HG02852 (cell line): ENCODE measurements at regions not wholly inside any gene's neighbourhood (a gene's known extent, or its start where the extent isn't known, plus 50 kb on each side); places are given as distances from the start of the nearest gene placed in this dataset.

ENCODE experiments used
- ATAC-seq: cut with Tn5 transposase; IDR thresholded peaks from one replicate; pipeline ENCODE4 v1.9.1; 2021; ENCODE audit warnings: mild to moderate bottlenecking, moderate library complexity; ENCODE audit not compliant: unreplicated experiment

DNA sequence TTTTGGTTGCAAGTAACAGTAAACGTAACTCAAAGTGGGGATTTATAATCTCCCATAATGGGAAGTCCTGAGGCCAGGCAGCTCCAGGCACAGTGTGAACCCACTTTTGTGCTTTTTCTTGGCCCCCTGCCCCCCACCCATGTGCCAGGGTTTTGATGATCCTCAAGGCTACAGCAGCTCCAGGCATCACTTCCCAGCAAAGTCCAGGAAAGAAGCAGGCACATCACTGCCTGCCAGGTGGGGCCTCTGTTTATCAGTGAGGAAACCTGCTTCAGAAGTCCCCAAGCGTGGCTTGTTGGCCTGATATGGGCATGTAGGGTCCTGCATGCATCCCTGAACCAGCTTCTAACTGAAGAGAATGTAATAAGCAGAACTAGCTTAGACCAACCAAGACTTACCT is 299.2 kb upstream of the SKOR2 start:
- ATAC-seq, result no peak

DNA sequence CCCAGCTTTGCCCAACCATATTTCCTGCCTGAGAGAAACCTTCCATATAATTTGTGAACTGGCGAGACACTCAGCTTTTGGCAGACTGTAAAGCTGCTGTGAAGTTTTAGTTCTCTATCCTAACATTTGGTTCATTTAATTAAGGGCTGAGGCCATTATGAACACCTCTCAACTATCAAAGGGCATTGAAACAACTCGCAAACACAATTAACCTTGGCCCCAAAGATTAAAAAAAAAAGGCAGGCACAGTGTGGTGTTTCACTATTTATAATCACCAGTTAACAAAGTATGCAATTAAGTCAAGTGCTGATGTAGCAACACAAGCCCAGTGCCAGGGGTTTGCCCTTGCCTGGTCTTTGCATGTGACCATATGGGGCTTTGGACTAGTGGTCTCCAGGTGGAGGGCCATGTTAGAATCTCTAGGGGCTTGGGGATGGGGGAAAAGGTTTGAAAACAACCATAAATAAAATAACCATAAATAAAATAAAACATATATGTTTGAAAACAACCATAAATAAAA is 297.6 kb upstream of the SKOR2 start:
- no peak for ATAC-seq

DNA sequence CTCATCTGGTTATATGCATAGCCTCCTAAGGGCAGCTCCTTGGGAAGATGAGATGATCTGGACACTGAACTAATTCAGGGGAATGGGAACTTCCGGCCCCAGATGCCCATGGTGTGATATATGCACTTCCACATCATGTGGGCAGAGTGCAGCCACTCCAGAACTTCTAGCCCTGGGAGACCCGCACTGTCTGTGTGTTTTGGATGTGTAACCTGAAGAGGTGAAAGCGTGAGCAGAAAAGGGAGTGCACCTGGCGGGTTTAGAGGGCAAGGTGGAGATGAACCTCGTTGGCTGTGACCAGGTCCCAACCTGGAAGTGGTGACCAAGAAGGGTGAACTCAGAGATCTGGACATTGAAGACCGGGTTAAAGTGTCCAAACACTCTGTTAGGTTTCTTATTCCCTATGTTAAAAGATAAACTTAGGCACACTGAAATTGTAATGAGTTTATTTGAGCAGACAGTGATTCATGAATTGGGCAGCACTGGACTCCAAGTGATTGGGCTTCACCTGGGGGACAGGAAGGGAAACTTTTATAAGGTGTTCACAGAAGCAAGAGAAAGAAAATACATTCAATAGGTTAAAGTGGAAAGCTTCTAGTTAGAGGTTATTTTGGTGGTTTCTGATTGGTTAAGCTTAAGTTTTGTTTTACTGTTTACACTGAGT is 296.2 kb upstream of the SKOR2 start:
- no peak for ATAC-seq

DNA sequence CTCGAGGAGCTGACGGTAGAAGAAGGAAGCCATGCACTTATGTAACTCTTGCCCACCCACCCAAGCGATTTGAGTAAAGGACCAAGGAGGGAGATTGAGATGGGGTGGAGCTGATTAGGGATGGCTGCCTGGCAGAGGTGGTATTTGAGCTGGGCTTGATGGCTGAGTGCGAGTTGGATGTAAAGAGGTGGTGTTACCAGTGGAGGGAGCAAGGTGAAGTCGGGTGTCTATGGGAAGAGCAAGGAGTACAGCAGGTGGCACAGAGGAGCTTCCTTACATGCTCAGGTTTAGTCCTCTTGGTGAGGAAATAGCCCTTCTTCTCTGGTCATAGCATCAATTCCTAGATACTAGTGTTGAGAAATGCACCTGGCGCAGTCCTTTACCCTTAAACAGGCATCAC is 294.2 kb upstream of the SKOR2 start:
- no peak for ATAC-seq

DNA sequence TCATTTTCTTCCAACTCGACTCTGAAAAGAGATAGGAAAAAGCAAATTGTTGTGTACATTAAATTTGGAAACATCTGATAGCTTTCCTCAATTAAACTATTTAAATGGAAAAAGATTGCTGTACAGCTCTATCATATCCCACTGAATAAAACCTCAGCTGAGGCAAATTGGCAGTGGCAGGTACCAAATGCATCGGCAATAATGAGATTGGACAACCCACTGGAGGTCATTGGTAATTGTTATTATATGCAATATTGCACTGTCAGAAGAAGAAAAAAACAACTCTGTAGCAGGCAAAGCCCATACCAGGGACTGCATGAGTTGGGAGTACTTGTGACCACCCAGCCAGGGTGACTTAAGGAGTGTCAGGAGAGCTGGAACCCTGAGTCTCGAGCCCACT is 291.6 kb upstream of the SKOR2 start:
- ATAC-seq, result no peak

DNA sequence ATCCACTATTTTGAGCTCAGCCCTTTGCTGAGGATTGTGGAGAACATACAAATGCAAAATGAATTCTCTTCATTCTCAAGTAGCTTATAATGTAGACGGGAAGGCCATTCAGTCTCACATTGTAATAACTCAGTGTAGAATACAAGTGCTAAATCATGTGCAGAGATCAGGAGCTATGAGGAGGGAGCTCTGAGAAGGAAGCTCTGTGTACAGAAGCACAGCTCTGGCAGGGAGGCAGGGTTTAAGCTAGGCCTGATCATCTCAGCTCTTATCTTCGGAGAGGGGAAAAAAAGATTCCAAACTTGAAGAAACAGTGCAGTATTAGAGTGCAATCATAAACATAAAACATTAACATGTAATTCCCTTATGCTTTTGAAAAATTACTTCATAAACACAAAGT is 291.1 kb upstream of the SKOR2 start:
- ATAC-seq, result no peak

DNA sequence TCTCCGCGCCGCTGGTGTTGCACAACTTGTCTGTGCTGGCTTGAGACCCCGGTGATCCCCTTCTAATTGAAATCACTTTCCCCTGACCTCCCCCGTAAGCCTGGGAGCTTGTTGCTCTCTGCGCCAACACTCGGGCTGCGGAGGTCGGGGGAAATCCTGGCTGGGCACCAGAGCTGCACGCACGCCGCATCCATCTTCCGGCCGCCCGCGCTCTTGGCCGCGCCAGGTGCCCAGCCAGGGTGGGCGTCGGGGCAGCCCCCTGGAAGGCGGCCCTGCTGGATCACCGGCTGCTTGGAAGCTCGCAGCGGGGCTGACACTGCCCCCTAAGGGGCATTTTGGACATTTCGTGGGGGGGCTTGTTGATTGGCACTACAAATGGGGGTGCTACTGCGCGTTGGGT is 280.3 kb upstream of the SKOR2 start:
- no peak for ATAC-seq

DNA sequence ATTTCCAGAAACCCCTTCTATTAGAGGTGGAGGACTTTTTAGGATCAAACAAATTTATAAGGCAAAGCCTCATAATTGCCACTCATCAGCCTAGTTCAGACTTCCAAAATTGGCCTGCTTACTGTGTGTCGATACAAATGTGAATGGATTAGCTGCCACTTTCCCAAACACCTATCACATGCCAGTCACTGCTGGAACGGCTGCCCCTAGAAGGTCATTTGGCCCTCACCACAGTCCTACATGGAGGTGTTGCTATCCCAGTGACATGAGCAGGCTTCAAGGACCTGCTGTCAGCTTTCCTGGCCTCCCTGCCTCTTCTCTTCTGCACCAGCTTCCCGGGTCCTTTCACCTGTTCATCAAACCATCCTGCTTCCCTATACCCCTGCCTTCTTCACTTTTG is 279.2 kb upstream of the SKOR2 start:
- no peak for ATAC-seq

DNA sequence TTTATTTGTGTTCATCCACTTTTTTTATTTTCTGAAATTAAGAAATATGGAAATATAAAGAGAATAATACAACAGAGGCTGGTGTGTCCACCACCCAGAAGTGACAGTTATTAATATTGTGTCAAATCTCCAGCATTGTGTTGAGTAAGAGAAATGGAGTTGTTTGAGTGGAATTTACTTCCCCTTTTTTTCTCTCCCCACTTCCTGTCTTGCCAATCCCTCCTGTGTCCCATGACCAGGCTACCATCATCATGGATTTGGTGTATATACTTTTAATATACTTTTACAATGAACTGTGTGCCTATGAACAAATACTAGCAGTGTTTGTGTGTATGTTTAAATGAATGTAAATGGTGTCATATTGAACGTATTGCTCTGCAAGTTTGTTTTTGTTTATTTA is 276.9 kb upstream of the SKOR2 start:
- ATAC-seq, result no peak

DNA sequence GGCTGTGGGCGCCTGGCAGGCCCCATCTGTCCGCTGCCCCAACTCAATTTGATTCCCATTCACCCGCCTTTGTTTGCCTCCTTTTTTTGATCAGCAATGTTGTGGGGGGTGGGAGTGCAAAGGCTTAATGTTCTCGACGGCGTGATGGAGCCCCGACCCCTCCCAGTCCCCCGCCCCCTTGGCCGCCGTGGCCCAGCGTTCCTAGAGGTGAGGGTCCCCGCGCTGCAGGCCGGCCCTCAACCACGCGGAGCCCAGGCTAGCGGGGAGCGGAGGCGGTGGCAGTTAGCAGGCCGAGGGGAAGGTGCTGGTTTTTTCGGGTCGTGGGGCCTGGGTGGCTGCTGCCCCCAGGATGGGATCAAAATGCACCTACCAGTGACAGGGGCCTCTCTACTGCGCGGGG is 274.7 kb upstream of the SKOR2 start:
- ATAC-seq, result no peak

DNA sequence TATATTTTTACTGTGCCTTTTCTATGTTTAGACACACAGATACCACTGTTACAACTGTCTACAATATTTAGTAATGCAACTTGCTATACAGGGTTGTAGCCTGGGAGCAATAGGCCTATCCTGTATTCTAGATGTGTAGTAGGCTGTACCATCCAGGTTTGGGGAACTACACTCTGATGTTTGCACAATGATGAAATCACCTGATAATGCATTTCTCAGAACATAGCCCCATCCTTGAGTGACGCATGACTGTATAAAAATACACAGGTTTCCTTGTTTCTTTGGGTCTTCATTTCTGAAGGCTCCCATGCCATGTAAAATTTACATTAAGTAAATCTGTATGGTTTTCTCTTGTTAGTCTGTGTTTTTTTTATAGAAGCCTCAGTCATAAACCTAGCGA is 270.9 kb upstream of the SKOR2 start:
- ATAC-seq, result no peak

DNA sequence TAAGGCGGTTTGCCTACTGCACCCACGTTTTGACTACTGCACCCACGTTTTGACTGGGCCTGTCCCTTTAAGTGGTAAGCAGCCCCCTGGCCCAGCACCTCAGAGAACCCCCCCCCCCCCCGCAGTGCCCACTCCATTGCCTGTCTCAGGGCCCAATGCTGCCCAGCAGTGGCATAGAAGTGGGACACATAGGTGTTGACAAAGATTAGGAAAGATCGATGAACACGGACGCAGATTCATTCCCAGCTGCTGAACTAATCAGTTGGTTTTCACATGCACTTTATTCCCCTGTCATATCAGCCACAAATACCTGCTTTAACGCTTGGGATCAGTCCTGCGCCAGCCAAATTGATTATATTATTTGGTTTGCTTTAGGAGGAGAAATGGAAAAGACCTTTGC is 268.8 kb upstream of the SKOR2 start:
- no peak for ATAC-seq

DNA sequence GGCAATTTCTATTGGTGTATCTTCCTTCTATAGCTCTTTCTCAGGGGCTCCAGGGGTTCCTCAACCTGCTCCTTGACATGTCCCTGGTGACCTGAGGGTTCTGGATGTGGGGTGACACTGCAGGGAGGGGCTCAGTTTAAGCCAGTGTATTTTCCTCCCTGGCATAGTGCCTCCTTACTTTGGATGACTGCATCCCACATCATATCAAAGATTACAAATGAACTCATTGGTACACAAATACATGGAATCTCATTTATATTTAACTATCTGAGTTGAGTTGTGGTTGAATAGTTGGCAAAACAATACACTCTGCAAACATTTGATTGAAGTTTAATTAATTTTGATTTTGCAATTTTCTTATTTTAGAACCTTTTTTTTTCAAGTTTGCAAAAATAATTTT is 268.2 kb upstream of the SKOR2 start:
- no peak for ATAC-seq

DNA sequence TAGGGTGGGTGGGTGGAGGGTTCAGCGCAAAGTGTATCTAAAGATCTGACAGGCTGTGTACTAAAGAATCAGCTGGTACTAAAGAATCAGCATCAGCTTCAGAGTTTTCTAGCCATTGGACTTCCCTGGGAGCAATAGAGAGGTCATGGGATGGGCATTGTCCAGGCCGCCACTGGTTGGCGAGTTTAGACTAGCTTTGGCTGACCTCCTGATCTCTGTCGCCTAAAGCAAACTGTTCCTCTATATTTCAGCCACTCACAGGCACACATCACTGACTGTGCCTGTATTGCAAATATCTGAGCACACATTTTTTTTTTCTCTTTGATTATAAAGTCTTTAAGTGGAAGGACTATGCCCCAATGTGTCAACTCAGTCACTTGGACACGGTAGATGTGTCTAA is 267.8 kb upstream of the SKOR2 start:
- ATAC-seq, result no peak

DNA sequence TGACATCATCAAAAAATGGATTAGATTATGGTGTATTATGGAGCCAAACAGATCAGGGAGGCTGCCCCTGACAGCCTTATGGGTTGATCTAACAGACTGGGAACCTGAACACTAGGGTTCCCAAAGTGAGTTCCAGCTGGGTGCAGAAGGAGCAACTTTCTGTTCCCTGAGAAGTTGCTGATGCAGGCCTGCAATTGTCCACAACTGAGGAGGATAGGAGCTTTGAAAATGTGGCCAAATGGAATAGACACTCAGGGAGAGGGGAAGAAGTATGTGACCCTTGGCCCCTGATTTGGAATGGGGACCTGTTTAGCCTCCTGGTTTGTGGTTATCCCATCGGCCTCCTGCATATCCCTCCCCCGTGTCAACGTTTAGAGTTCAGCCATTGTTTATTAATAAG is 262.2 kb upstream of the SKOR2 start:
- no peak for ATAC-seq

DNA sequence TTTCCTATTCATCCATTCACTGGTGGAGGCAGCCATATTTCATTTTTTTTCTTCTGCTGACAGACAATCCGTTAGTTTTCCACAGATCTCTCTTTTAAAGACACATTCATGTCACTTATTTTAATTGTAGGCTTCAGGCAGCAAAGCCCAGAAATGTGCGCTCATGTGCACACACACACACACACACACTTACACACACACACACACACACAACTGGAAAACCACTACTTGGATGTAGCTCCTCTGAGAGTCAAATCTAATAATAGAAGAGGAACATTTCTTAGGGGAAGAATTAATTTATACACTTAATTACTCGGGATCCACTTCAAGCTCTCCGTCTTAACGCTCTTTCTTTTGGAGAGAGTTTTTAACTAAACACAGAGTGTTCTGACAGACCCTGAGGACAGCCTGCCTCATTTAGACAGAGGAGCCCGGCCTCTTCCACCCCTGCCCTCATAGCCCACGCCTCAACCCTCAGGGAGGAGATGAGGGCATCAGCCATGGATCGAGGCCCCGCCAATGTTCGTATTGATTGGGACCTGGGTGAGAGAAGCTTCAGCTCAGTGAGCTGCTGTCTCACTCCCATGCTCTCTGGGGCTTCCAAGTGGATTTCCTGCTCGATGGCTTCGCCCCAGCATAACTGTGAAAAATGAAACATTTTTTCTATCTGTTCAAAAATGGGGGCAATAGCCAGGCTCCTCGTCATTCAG is 261.4 kb upstream of the SKOR2 start:
- ATAC-seq, result no peak

DNA sequence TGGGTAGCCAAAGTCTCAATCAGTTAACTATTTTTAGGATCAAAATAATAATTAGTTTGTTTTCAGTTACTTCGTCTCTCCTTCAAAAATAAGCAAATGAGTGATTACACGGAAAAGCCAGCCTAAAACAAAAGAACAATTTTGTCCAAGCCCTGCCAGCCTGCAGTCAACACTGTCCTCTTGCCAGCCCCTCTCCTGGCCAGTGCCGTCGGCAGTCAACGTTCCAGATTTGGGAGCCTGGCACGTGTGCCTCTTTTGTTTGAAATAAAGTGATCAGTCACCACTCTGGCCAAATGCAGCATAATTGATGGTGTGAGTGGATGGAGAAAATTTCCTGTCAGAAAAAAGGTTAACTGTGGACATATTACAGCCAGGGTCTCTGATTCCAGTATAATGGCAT is 260.6 kb upstream of the SKOR2 start:
- no peak for ATAC-seq

DNA sequence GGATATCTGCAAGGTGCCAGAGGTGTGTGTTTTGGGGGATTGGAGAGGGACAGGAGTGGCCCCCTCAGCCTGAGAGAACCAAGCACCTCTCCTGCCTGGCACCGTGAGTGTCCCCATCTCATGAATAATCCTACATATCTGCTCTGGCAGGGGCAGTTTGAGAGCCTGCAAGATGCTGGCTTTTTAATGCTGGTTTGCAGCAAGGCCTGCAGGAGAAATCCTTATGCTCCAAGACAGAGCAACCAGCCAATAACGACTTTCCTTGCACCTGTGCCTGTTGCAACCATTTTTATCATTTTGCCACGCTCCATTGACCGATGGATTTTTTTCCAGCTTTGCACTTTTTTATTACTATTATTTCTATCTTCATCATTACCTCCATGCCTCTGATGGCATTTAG is 259.4 kb upstream of the SKOR2 start:
- no peak for ATAC-seq

DNA sequence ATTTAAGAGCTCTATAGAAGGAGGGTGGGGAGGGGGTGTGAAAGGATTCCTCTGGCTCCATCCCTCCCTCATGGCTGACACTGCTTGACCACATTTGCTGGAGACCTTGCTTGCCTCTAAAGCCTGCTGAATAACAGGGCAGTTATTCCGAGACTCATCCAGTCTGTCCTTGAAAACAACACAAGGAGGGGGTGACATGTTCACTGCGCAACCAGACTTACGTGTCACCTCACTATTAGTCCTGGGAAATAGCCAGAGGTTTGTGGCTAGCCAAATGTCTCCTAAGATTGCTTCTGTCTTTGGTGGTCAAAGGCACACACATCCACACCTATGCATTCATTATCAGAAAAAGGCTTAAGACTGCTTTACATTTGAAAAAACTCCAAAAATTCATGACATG is 256.2 kb upstream of the SKOR2 start:
- no peak for ATAC-seq

DNA sequence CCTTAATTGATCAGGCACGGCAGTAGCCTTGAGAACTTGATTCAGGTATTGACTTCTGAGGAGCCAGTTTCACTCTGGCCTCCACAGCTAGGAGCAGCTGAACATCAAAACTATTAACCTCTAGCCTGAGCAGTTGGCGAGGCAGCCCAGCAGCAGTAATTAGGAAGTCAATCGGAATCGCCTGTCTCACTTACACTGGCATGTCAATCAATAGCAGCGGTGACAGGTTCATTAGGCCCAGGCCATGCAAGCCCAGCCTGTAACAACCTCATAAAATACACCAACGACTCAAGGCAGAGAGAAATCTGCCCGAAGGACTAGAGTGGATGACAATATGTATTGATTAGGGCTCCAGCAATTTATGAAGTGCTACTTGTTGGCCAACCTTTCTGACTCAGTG is 255.4 kb upstream of the SKOR2 start:
- no peak for ATAC-seq

DNA sequence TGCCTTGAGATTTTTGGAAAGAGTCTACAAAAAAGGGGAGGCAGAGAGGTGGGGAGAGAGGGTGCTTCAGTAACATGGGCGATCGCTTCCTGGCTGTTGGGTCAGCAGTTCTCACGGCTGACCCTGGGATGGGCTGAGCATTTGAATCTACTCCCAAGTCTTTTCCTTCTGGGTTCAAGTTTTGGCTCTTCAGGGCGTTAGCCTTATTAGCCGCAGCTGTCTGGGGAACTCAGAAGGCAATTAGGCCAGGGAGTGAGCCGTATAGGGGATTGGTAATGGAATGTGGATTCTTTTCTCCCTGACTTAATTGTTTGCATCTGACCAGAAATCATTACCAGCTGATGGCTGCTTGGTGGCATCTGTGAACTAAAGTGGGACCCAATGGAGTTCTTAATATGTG is 250.5 kb upstream of the SKOR2 start:
- no peak for ATAC-seq

DNA sequence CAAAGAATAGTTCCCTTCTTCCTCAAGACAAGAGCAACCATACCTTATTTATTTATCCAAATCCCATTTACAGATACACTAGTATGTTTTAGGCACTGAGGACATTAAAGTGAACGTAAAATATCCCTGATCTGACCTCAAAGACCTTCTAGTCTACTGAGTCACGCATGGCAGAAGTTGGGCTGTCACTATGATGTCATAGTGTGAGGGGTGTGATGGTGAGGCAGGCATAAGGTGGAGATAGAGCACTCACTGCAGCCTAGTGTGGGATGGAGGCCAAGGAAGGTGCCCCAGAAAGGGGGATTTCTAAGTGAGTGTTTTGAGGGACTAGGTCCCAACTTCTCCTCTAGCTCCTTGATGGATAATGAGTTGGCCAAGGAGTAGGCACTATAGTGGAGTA is 249.5 kb upstream of the SKOR2 start:
- no peak for ATAC-seq

DNA sequence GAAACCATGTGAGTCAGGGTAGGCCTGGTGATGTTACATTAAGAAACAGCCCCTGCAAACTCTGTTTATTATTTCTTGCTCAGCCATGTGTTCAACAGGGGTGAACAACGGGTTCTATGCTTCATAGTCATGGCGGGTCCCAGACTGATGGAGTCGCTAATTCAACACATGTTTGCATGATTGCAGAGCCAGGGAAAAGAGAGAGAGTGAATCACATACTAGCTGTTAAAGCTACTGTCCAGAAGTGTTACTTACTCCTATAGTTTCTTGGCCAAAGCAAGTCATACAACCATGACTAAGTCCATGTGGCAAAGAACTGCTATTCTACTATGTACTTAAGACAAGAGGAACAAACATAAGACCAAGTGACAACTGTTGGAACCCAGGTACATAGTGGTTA is 241.2 kb upstream of the SKOR2 start:
- ATAC-seq, result no peak
